GM19395 (cell line): ENCODE measurements at regions not wholly inside any gene's neighbourhood (a gene's known extent, or its start where the extent isn't known, plus 50 kb on each side); places are given as distances from the start of the nearest gene placed in this dataset.

ENCODE experiments used
- ATAC-seq: cut with Tn5 transposase; IDR thresholded peaks from one replicate; pipeline ENCODE4 v1.9.1; 2021; ENCODE audit warnings: mild to moderate bottlenecking, moderate library complexity; ENCODE audit not compliant: unreplicated experiment

- ATAC-seq: no peak
These were observed 243.0 kb downstream of the SIPA1L2 start for GRCh38 chr1:232386721-232387510.

- no peak for ATAC-seq
These were observed 243.6 kb downstream of the SIPA1L2 start for GRCh38 chr1:232386294-232386693.

- no peak for ATAC-seq
These were observed 244.7 kb downstream of the SIPA1L2 start for GRCh38 chr1:232385221-232385620.

- no peak for ATAC-seq
These were observed 245.6 kb downstream of the SIPA1L2 start for GRCh38 chr1:232384171-232384883.

- no peak for ATAC-seq
These were observed 246.3 kb downstream of the SIPA1L2 start for GRCh38 chr1:232383455-232384123.

GRCh38 chr1:232382671-232383070, 247.3 kb downstream of the SIPA1L2 start:
- no peak for ATAC-seq

GRCh38 chr1:232381394-232382100, 248.4 kb downstream of the SIPA1L2 start:
- ATAC-seq: no peak

GRCh38 chr1:232380596-232380995, 249.3 kb downstream of the SIPA1L2 start:
- no peak for ATAC-seq

GRCh38 chr1:232380131-232380530, 249.8 kb downstream of the SIPA1L2 start:
- ATAC-seq: no peak

GRCh38 chr1:232379063-232379434, 250.9 kb downstream of the SIPA1L2 start:
- ATAC-seq: no peak

- no peak for ATAC-seq
These were observed 251.5 kb downstream of the SIPA1L2 start for GRCh38 chr1:232378266-232379062.

GRCh38 chr1:232377494-232377770, 252.5 kb downstream of the SIPA1L2 start:
- no peak for ATAC-seq

- no peak for ATAC-seq
These were observed 253.1 kb downstream of the SIPA1L2 start for GRCh38 chr1:232376632-232377493.

- ATAC-seq: no peak
These were observed 257.0 kb downstream of the SIPA1L2 start for GRCh38 chr1:232372841-232373440.

- no peak for ATAC-seq
These were observed 257.5 kb downstream of the SIPA1L2 start for GRCh38 chr1:232372431-232372830.

GRCh38 chr1:232369451-232370296, 260.3 kb downstream of the SIPA1L2 start:
- no peak for ATAC-seq

- ATAC-seq: no peak
These were observed 261.1 kb downstream of the SIPA1L2 start for GRCh38 chr1:232368821-232369321.

GRCh38 chr1:232367293-232367692, 262.6 kb downstream of the SIPA1L2 start:
- no peak for ATAC-seq
